Stimulated activated CD8-positive, alpha-beta memory T cell treated with anti-CD3 and anti-CD28 coated beads, Interleukin-7, amount 100 ng/mL, for 24 hours (primary cell): ENCODE measurements at regions not wholly inside any gene's neighbourhood (a gene's known extent, or its start where the extent isn't known, plus 50 kb on each side); places are given as distances from the start of the nearest gene placed in this dataset.

Experiments
- DNase-seq: peaks from one replicate; pipeline ENCODE4 v3.0.0-alpha.2; 2020; ENCODE audit warnings: low read depth

DNA sequence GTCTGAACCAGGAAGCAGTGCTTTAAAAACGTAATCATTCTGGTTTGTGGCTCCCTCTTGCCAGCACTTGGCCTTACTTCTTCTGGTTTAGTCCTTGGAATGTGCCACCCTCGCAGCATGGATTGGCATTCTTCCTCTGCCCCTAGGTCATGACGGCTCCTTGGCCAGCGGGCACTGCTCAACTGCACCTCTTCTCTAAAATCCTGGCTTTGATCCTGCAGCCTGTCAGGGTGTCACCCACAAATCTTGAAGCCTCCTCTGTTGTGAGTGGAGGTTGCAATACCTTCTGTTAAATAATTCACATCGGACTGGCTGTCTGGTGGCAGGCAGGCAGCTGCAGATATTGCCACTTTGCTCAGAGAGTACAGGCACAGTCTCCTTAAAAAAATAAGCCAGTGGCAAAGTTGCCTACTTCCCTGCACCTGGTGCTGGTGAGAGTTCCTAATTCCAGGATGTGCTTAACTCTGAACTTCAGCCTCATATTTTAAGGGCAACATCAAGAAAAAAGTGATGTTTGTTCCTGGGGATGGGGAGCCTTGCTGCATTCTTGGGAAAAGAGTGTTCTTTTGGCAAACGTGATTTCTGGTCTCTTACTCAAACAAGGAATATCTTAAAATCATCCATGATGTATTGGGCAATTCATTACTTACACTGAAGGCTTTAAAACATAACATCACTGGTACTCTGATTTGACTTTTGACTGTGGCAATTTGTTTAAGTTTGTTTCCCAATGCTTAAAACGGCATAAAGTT is 179.8 kb downstream of the FOXA2 start:
- DNase-seq, result no peak

DNA sequence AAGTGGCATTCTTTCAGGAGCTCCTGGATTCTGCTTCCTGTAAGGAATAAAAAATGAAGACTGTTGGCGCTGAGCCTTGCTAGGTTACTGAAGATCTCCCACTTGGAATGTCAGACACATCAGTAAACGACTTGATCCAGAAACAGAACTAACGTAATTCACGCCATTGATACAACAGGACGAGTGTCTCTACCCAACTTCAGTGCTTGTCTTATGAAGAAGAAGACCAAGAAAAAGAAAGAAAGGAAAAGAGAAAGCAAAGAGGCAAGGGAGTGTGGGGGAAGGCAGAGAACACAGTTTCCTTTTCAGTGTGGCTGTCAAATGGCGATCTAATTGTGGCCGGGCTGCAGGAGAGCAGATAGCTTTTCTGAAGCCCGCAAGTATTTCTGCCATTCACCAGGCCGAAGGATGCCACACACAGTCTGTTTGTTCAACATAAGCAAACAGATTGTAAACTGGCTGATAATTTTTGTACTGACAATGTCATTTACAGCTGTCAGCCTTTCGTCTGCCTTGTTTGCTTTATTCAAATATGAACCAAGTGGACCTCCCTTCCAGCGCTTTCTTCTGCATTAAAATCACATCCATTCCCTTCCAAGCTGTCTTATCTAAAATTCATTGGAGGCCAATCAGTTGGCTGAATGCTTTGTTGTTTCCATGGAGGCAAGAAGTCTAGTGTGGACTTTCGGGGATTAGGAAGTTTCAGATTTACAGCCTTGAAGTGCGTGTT is 180.6 kb downstream of the FOXA2 start:
- DNase-seq, result no peak

GRCh38 chr20:22403022-22403631 is 181.2 kb downstream of the FOXA2 start:
- DNase-seq, result no peak

DNA sequence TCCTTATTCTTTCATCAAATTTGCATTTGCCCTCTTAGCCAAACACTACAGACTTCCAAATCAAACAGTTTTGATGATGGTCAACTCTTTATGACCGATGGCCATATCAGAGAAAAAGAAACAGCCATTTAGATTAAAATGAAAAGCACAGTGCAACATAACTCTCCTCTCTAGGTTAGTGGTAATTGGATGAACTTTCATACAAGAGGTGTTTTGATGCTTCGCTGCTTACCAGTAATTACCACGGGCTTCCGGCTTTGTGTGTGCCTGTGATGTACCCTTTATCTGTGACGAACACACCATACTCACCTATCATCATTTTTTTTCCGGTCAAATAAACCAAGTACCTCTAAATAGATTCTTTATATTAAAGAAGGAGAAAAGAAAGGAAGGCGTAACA is 181.8 kb downstream of the FOXA2 start:
- DNase-seq, result no peak

DNA sequence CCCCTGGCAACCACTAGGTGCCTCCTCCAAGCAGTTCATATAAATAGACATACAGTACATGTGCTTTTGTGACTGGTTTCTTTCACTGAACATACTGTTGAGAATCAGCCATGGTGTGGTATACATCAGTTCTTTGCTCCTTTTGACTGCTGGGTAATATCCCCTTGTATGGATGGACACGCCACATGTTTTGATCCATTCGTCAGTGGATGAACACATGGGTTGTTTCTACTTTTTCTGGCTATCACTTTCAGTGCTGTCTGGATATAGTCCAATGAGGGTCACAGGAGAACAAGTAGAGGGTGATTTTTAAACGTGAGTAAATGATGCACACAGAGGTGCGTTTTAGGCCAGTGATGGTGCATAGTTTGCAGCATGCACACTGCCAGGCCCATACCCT is 183.9 kb downstream of the FOXA2 start:
- DNase-seq, result no peak

GRCh38 chr20:22394583-22394982 is 189.8 kb downstream of the FOXA2 start:
- DNase-seq, result no peak

DNA sequence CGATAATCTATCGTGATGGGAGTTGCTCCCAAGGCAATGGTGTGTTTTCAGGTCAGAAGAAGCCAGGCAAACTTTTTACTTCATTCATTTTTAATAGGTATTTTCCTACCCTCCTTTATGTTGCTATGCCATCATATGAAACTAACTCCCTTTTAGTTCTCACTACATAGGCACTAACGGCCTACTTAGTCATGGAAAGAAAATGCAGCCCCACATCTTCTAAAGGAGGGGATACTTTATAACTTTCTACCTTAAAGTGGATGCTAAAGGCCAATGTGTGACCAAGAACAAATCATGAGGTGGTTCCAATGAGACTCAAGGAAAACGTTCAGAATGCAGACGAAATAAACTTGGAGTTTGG is 193.8 kb downstream of the FOXA2 start:
- DNase-seq, result no peak

GRCh38 chr20:22389836-22390542 is 194.4 kb downstream of the FOXA2 start:
- DNase-seq, result no peak

- no peak for DNase-seq
Measured at GRCh38 chr20:22387452-22387851, 196.9 kb downstream of the FOXA2 start.

DNA sequence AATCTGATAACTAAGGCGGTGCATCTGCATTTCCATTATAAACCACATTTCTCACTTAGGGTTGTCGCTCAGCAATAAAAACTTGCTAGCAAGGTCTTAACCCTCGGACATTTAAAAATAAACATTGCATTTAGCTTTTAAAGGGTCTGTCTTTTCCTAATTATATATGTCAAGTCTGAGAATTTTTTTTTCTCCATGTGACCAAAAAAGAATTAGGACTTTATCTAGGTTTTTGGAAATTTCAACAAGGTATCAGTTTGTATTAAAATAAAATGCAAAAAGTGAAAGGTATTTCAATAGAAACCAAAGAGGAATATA is 198.1 kb downstream of the FOXA2 start:
- DNase-seq, result no peak

GRCh38 chr20:22385602-22386305 is 198.6 kb downstream of the FOXA2 start:
- DNase-seq, result no peak

DNA sequence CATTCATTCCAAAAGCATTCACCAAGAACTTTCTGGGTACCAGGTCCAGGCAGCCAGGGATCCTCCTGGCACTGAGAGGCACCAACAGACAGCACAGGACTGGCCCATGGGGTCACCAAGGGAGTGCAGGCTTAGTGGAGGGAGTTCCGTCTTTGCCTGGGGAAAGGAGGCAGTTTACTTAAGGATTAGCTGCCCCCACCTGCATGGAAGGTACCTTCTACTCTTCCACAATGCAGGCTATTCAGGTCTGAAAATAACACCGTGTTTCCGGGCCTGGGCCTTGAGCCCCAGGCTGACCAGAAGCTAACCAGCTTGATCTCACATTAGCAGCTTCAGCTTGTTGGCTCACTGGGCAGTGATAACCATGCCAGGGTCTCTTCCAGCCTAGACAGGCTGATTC is 199.4 kb downstream of the FOXA2 start:
- no peak for DNase-seq

- DNase-seq, result no peak
Measured at GRCh38 chr20:22383156-22383555, 201.2 kb downstream of the FOXA2 start.

DNA sequence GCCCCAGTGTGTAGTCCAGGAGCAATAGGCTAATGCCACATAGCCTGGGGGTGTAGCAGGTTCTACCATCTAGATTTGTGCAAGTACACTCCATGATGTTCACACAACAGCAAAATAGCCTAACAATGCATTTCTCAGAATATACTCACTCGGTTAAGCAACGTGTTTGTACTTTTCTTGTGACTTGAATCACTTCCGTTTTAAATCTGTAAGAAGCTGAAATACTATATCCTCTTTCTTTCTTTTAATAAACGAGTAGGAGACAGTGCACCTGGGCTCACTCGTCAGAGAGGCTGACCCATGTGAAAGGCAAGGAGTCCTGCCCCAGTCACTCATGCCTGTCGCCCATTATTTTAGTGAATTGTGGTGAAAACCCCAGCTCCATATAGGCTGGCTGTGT is 201.6 kb downstream of the FOXA2 start:
- DNase-seq, result no peak

- DNase-seq, result no peak
Measured at GRCh38 chr20:22381812-22382416, 202.5 kb downstream of the FOXA2 start.

- no peak for DNase-seq
Measured at GRCh38 chr20:22379472-22379871, 204.9 kb downstream of the FOXA2 start.

DNA sequence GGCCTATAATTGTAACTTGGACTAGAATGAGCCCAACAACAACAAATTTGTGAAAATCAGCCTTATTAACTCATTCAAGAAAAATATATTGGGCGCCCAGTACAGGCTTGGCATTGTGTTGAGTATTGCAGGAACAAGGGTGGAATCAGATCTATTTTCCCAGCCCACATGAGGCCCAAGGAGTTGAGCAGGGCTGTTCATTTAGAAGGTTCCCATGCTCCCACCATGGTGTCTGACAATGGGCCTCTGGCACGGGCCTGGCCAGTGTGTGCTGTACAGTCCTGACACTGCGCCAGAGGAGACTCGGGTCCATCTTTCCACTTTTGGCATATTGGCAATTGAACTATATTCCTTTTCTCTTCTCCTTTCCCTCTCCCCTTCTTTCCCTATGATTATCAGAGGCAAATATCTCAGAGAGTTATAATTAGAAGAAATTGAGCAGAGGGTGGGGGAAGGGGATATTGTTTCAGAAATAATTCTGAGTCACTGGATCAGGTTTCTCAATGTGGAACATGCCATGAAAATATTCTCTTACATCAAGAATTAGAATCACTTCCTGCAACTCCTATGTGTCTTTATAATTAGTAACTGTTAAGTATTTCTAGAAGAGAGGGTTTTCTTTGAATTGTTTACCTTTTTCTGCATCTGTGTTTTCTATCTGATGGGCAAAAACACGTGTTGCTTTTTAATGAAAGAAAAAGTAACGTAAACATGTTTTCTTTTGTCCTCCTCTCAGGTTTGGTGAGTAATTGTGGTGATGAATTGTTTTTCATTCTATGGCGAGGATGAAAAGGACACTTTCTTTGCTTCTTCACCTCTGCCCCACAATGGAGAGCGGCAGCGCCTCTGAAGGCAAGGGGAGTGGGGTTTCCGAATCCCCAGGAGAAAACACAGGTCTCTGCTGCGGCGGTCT is 209.4 kb downstream of the FOXA2 start:
- DNase-seq, result no peak

- no peak for DNase-seq
Measured at GRCh38 chr20:22374066-22374465, 210.3 kb downstream of the FOXA2 start.

DNA sequence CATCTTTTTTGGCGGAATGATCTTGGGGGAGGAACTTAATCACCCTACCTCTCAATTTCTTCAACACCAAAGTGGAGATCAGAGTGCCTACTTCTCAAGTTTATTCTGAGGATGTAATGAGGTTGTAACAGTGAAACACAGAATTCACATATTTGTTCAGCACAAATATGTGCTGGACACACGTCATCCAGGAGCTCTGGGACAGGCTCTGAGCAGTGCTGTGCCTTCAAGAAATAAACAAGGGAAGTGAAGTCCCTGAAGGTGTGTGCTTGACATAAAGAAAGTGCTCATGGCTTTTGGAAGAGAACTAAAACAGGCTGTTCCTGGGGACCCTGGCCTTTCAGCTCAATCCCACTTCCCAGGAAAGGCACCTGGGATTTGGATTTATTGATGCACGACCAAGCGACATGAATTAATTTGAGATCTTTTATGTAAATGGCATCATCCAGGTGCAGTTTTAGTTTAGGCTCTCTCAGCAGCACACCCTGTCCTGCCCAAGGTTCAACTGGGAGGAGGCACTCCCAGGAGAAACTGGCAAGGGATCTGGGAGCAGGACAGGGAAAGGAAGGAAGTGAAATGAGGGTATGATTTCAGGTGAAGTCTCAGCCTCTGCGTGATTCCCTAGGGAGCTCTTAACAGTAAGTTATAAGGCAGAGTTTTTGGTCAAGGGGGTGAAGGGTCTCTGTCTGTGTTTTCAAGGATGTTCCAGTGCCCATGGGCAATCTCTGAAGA is 211.0 kb downstream of the FOXA2 start:
- no peak for DNase-seq

DNA sequence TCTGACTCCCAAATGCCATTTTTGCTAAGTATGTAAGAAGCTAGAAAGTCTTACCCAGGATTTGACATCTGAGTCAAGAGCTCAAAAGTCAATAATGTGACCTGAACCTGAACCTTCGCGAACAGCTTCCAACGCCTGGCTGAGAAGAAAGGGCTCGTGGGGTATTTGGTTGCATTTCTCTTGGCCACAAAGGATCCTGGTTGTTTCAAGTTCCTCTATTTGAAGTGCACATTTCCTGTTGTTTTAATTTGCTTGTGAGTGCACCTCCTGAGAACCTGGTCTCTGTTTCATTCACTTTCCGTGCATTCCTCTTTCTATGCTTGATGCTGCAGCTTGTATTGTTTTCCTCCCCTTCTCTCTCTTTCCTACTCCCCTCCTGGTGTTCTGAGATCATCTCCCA is 212.5 kb downstream of the FOXA2 start:
- DNase-seq, result no peak
